Endothelial cell (in vitro differentiated cells): ENCODE measurements at regions not wholly inside any gene's neighbourhood (a gene's known extent, or its start where the extent isn't known, plus 50 kb on each side); places are given as distances from the start of the nearest gene placed in this dataset.

Experiments used
- DNase-seq: peaks from one replicate; pipeline ENCODE4 v3.0.0; 2021; ENCODE audit warnings: low spot score
- H3K27ac Mint-ChIP-seq: one replicate; pipeline ENCODE4 v1.8.0; 2021; ENCODE audit warnings: mixed read lengths, inconsistent platforms; ENCODE audit not compliant: unreplicated experiment
- H3K27me3 Mint-ChIP-seq: one replicate; pipeline ENCODE4 v1.8.0; 2021; ENCODE audit warnings: mild to moderate bottlenecking, moderate library complexity, mixed read lengths, inconsistent platforms; ENCODE audit not compliant: unreplicated experiment
- H3K36me3 Mint-ChIP-seq: one replicate; pipeline ENCODE4 v1.8.0; 2021; ENCODE audit warnings: mild to moderate bottlenecking, low read depth, mixed read lengths, inconsistent platforms; ENCODE audit not compliant: unreplicated experiment
- H3K4me1 Mint-ChIP-seq: one replicate; pipeline ENCODE4 v1.8.0; 2021; ENCODE audit warnings: mild to moderate bottlenecking, mixed read lengths, inconsistent platforms; ENCODE audit not compliant: unreplicated experiment
- H3K4me3 Mint-ChIP-seq: one replicate; pipeline ENCODE4 v1.8.0; 2021; ENCODE audit warnings: mild to moderate bottlenecking, mixed read lengths, inconsistent platforms; ENCODE audit not compliant: unreplicated experiment
- H3K9me3 Mint-ChIP-seq: one replicate; pipeline ENCODE4 v1.8.0; 2021; ENCODE audit warnings: mixed read lengths, inconsistent platforms; ENCODE audit not compliant: unreplicated experiment
- CTCF ChIP-seq: fragments of 200-600 bp; sonication (generic); IDR thresholded peaks from one replicate; pipeline ENCODE4 v1.5.0; 2021; ENCODE audit warnings: antibody characterized with exemption; ENCODE audit not compliant: unreplicated experiment

- H3K27me3 Mint-ChIP-seq: no peaks in the 10 kb centered on the region
- H3K4me3 Mint-ChIP-seq: no peak overlapping the region
- H3K36me3 Mint-ChIP-seq: no peaks in the 10 kb centered on the region
- TF ChIP-seq CTCF: no peak
- H3K27ac Mint-ChIP-seq: no peak overlapping the region
- H3K4me1 Mint-ChIP-seq: no peaks in the 10 kb centered on the region
- H3K9me3 Mint-ChIP-seq: no peaks in the 10 kb centered on the region
- no peak for DNase-seq
These were observed 287.3 kb downstream of the CMPK2 start for GRCh38 chr2:6578416-6578815.

GRCh38 chr2:6579281-6579680 lies 286.4 kb downstream of the CMPK2 start:
- no peaks in the 10 kb centered on the region for H3K36me3 Mint-ChIP-seq
- no peak for DNase-seq
- TF ChIP-seq CTCF: no peak
- H3K9me3 Mint-ChIP-seq: no peaks in the 10 kb centered on the region
- no peaks in the 10 kb centered on the region for H3K27me3 Mint-ChIP-seq
- no peak overlapping the region for H3K4me3 Mint-ChIP-seq
- no peaks in the 10 kb centered on the region for H3K4me1 Mint-ChIP-seq
- H3K27ac Mint-ChIP-seq: no peak overlapping the region

- Mint-ChIP-seq H3K4me3 (no peak overlapping the region), H3K9me3 (no peaks in the 10 kb centered on the region), H3K27me3 (no peaks in the 10 kb centered on the region), H3K27ac (no peak overlapping the region), H3K4me1 (no peaks in the 10 kb centered on the region), H3K36me3 (no peaks in the 10 kb centered on the region)
- DNase-seq: no peak
- TF ChIP-seq CTCF: no peak
These were observed 284.7 kb downstream of the CMPK2 start for GRCh38 chr2:6580982-6581381.

GRCh38 chr2:6589150-6589549 lies 276.6 kb downstream of the CMPK2 start:
- Mint-ChIP-seq H3K36me3 (no peaks in the 10 kb centered on the region), H3K27ac (no peak overlapping the region), H3K4me3 (no peak overlapping the region), H3K9me3 (no peaks in the 10 kb centered on the region), H3K27me3 (no peaks in the 10 kb centered on the region), H3K4me1 (no peaks in the 10 kb centered on the region)
- TF ChIP-seq CTCF: no peak
- no peak for DNase-seq

GRCh38 chr2:6590442-6590841 lies 275.3 kb downstream of the CMPK2 start:
- Mint-ChIP-seq H3K27me3 (no peaks in the 10 kb centered on the region), H3K36me3 (no peaks in the 10 kb centered on the region)
- no peak for DNase-seq

More at GRCh38 chr2:6590442-6590841, 275.3 kb downstream of the CMPK2 start:
- Mint-ChIP-seq H3K27ac (no peak overlapping the region), H3K4me3 (no peak overlapping the region), H3K9me3 (no peaks in the 10 kb centered on the region), H3K4me1 (no peaks in the 10 kb centered on the region)
- TF ChIP-seq CTCF: no peak
